H1 (cell line): ENCODE measurements at regions not wholly inside any gene's neighbourhood (a gene's known extent, or its start where the extent isn't known, plus 50 kb on each side); places are given as distances from the start of the nearest gene placed in this dataset.

ENCODE experiments used
- CBX8 ChIP-seq: fragments of 300-800, 300-1000 bp; sonication (generic); IDR thresholded peaks from 2 replicates; pipeline ENCODE4 v1.7.1; 2016; ENCODE audit warnings: low read depth, low read length, borderline replicate concordance
- CEBPB ChIP-seq: IDR thresholded peaks from 2 replicates; pipeline ENCODE4 v1.6.1; 2012; ENCODE audit warnings: low read depth, low read length
- CREB1 ChIP-seq: IDR thresholded peaks from 2 replicates; pipeline ENCODE4 v1.6.1; 2012; ENCODE audit warnings: inconsistent platforms
- CTCF ChIP-seq, 3 experiments: IDR thresholded peaks; 1 replicate in 2 of 3; 2 replicates in 1 of 3; pipeline versions ENCODE4 v1.5.1 to v1.6.1; 2011; ENCODE audit warnings: low read length in 3 of 3, mild to moderate bottlenecking in 3 of 3, inconsistent platforms in 2 of 3, low read depth in 1 of 3, moderate library complexity in 1 of 3; ENCODE audit not compliant: insufficient read depth in 1 of 3; ENCODE audit errors: control extremely low read depth in 1 of 3
- EP300 ChIP-seq, 2 experiments: IDR thresholded peaks; 1 replicate in 1 of 2; 2 replicates in 1 of 2; pipeline ENCODE4 v1.6.1; 2011 to 2012; ENCODE audit warnings: low read depth in 2 of 2, low read length in 2 of 2, mild to moderate bottlenecking in 2 of 2, borderline replicate concordance in 1 of 2, inconsistent platforms in 1 of 2, moderate library complexity in 1 of 2
- EZH2 ChIP-seq: fragments of 200-600 bp; sonication (generic); IDR thresholded peaks from 2 replicates; pipeline ENCODE4 v1.7.1; 2012; ENCODE audit warnings: low read depth, mild to moderate bottlenecking, moderate library complexity, low read length, inconsistent platforms; ENCODE audit not compliant: severe bottlenecking
- GABPA ChIP-seq: IDR thresholded peaks from 2 replicates; pipeline ENCODE4 v1.6.1; 2011; ENCODE audit warnings: mild to moderate bottlenecking, low read length, moderate library complexity, borderline replicate concordance; ENCODE audit not compliant: insufficient read depth
- MAFK ChIP-seq: IDR thresholded peaks from 2 replicates; pipeline ENCODE4 v1.6.1; 2012; ENCODE audit warnings: low read depth, mild to moderate bottlenecking, improper control_type of control experiment, low read length
- POLR2A ChIP-seq, 2 experiments: IDR thresholded peaks; 1 replicate in 1 of 2; 2 replicates in 1 of 2; pipeline ENCODE4 v1.6.1; 2011; ENCODE audit warnings: low read depth in 2 of 2, low read length in 2 of 2, mild to moderate bottlenecking in 2 of 2; ENCODE audit errors: control extremely low read depth in 1 of 2
- POLR2AphosphoS5 ChIP-seq: IDR thresholded peaks from 2 replicates; pipeline ENCODE4 v1.6.1; 2011; ENCODE audit warnings: low read depth, low read length
- RAD21 ChIP-seq, 2 experiments: IDR thresholded peaks in 1 of 2; conservative IDR thresholded peaks in 1 of 2; 2 replicates each; pipeline ENCODE4 v1.6.1; 2011; ENCODE audit warnings: low read depth in 2 of 2, low read length in 2 of 2, improper control_type of control experiment in 1 of 2, inconsistent platforms in 1 of 2, mild to moderate bottlenecking in 1 of 2, moderate library complexity in 1 of 2
- TEAD4 ChIP-seq: IDR thresholded peaks from 2 replicates; pipeline ENCODE4 v1.6.1; 2012; ENCODE audit warnings: low read depth, low read length, inconsistent platforms, mixed read lengths

- TF ChIP-seq MAFK, result no peak
- no peak for TF ChIP-seq POLR2A (IDR thresholded peaks at IDR 0.05; ENCODE audit: control extremely low read depth in 1 of 2, low read depth in 2 of 2, low read length in 2 of 2)
- no peak for TF ChIP-seq EZH2
- TF ChIP-seq CBX8, result no peak
- TF ChIP-seq TEAD4, result no peak
- TF ChIP-seq POLR2AphosphoS5, result no peak
- TF ChIP-seq EP300 (IDR thresholded peaks at IDR 0.05; ENCODE audit: borderline replicate concordance in 1 of 2, low read depth in 2 of 2, low read length in 2 of 2), result no peak
- no peak for TF ChIP-seq CREB1
- TF ChIP-seq CTCF (IDR thresholded peaks at IDR 0.05; ENCODE audit: control extremely low read depth in 1 of 3, insufficient read depth in 1 of 3, low read depth in 1 of 3, low read length in 3 of 3), result no peak
- TF ChIP-seq GABPA, result no peak
- TF ChIP-seq RAD21 (IDR thresholded peaks at IDR 0.05 in 1 of 2, conservative IDR thresholded peaks at IDR 0.05 in 1 of 2; ENCODE audit: low read depth in 2 of 2, low read length in 2 of 2), result no peak
- no peak for TF ChIP-seq CEBPB
Observed at GRCh38 chr16:86885139-86885538, 306.8 kb downstream of the FOXL1 start.
